ENCODE measurements at regions not wholly inside any gene's neighbourhood (a gene's known extent, or its start where the extent isn't known, plus 50 kb on each side); places are given as distances from the start of the nearest gene placed in this dataset.

DNA sequence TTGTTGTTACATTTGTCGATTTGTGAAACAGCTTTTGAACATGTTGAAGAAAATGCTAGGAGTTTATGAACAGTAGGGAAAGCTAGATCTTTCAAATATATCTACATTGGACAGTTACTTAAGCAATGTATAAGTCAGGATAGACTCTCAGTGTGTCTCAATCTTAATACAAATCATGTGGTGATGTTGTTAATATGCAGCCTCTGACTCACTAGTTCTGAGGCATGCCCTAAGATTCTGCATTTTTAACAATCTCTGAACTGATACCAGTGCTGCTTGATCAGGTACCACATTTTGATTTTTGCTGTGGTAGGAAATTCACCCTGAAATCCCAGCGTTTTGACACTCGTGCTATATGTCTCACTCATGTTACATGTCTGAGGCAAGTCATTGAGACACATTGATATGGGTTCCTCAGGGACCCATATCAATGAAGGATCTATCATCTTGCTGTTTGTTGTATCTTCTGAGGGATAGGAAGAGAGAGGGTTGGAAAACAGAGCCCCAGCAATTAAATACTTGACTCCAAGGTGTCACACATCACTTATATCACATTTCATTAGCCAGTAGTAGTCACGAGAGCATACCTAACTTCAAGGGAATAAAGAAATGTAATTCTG, 597.9 kb downstream of the TAFA4 start:
- no peak for TF ChIP-seq CTCF (IDR thresholded peaks at IDR 0.05; ENCODE audit: low read length)
- no peak for TF ChIP-seq EZH2 (IDR thresholded peaks at IDR 0.05; ENCODE audit: borderline replicate concordance, low read length)

Data from OCI-LY1 (cell line).